ENCODE measurements at regions not wholly inside any gene's neighbourhood (a gene's known extent, or its start where the extent isn't known, plus 50 kb on each side); places are given as distances from the start of the nearest gene placed in this dataset.

DNA sequence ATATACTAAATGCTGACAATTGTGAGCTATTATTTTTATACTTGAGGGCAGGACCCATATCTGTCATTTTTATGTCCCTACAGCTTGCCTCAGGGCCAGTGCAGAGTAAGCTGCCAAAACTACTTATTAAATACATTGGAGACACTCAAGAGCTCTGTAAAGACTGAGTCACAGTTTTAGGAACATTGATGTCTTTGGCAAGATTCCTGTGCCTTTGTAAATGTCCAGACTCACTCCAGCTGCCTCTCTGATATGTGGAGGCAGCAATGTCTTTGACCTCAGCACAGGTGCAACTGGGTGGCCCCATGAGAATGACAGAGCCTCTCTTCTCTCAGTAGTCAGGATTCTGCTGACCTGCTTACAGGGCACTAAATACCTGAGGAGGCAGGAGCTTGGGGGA, 363.2 kb downstream of the OSTF1 start:
- H3K9ac ChIP-seq (ENCODE audit: low read depth, low read length), result no peak overlapping the region
- no peak overlapping the region for H4K91ac ChIP-seq (ENCODE audit: insufficient read depth, low read depth, low read length)
- H3K56ac ChIP-seq (ENCODE audit: extremely low read depth, insufficient read depth, low read length), result no peak overlapping the region
- no peaks in the 10 kb centered on the region for H3K36me3 ChIP-seq (ENCODE audit: control insufficient read depth, insufficient read depth, low read length)
- H3K4ac ChIP-seq (ENCODE audit: low read depth, low read length), result no peak overlapping the region
- ATAC-seq (ENCODE audit: low read depth), result no peak
- H3K27me3 ChIP-seq (ENCODE audit: control insufficient read depth, insufficient read depth, low read length), result no peaks in the 10 kb centered on the region
- H3K18ac ChIP-seq (ENCODE audit: low read depth, low read length), result no peak overlapping the region
- H3K23ac ChIP-seq (ENCODE audit: low read depth, low read length), result no peak overlapping the region
- intact Hi-C loops (cut with micrococcal nuclease) (no loop called here), in situ Hi-C loops (cut with MboI; ENCODE audit: low sequenced_read_pairs) (no loop called here), dilution Hi-C loops (cut with HindIII; ENCODE audit: low sequenced_read_pairs, unreplicated experiment) (no loop called here)
- no TSS peak for BruUV-seq (replicated peaks)
- no peak overlapping the region for H2BK120ac ChIP-seq (ENCODE audit: low read depth, low read length)
- no peak overlapping the region for H4K8ac ChIP-seq (ENCODE audit: low read depth in 2 of 2, low read length in 2 of 2)
- H2AK9ac ChIP-seq (replicated peaks; ENCODE audit: low read depth, low read length, poor library complexity), result no peak overlapping the region
- no peaks in the 10 kb centered on the region for H3K9me1 ChIP-seq (ENCODE audit: insufficient read depth, low read length)
- H2BK5ac ChIP-seq (ENCODE audit: low read depth, low read length, poor library complexity, severe bottlenecking), result no peak overlapping the region
- no peak overlapping the region for H3K27ac ChIP-seq (ENCODE audit: insufficient read depth, low read length)
- H3K14ac ChIP-seq (replicated peaks; ENCODE audit: low read depth, low read length), result no peak overlapping the region
- no peak overlapping the region for H2AK5ac ChIP-seq (ENCODE audit: low read depth, low read length)
- no peak overlapping the region for H2BK15ac ChIP-seq (ENCODE audit: low read depth, low read length)
- POLR2A ChIA-PET (ENCODE audit: unreplicated experiment), result no interaction called here
- H4K5ac ChIP-seq (ENCODE audit: low read depth, low read length), result no peak overlapping the region
- H3K9me3 ChIP-seq (ENCODE audit: control insufficient read depth, insufficient read depth, low read length), result peaks cover 3% of the 10 kb centered on the region; the same call in 1 of the 2 replicates
- H3K4me1 ChIP-seq (ENCODE audit: control insufficient read depth, insufficient read depth, low read length), result no peaks in the 10 kb centered on the region
- H2BK20ac ChIP-seq (ENCODE audit: low read depth, low read length), result no peak overlapping the region
- no peak for DNase-seq
- no peaks in the 10 kb centered on the region for H4K20me1 ChIP-seq (ENCODE audit: insufficient read depth, low read length)
- no peak overlapping the region for H3K4me2 ChIP-seq (ENCODE audit: low read depth, low read length)
- H2AFZ ChIP-seq (replicated peaks; ENCODE audit: low read length, poor library complexity), result no peak overlapping the region
- CTCF ChIA-PET, result no interaction called here
- H3K79me1 ChIP-seq (ENCODE audit: low read depth in 1 of 2, low read length in 2 of 2), result no peaks in the 10 kb centered on the region
- no peak for TF ChIP-seq POLR2A (IDR thresholded peaks at IDR 0.05; ENCODE audit: low read depth, low read length)
- no peak for TF ChIP-seq SMC3 (IDR thresholded peaks at IDR 0.05; ENCODE audit: low read depth, low read length)
- no peak for TF ChIP-seq CHD1 (IDR thresholded peaks at IDR 0.05; ENCODE audit: low read depth, low read length)
- TF ChIP-seq, protein P1, sequence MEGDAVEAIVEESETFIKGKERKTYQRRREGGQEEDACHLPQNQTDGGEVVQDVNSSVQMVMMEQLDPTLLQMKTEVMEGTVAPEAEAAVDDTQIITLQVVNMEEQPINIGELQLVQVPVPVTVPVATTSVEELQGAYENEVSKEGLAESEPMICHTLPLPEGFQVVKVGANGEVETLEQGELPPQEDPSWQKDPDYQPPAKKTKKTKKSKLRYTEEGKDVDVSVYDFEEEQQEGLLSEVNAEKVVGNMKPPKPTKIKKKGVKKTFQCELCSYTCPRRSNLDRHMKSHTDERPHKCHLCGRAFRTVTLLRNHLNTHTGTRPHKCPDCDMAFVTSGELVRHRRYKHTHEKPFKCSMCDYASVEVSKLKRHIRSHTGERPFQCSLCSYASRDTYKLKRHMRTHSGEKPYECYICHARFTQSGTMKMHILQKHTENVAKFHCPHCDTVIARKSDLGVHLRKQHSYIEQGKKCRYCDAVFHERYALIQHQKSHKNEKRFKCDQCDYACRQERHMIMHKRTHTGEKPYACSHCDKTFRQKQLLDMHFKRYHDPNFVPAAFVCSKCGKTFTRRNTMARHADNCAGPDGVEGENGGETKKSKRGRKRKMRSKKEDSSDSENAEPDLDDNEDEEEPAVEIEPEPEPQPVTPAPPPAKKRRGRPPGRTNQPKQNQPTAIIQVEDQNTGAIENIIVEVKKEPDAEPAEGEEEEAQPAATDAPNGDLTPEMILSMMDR (conservative IDR thresholded peaks at IDR 0.05; ENCODE audit: low read depth, low read length), result no peak
- TF ChIP-seq RAD21 (IDR thresholded peaks at IDR 0.05; ENCODE audit: low read length), result no peak
- TF ChIP-seq MXI1 (IDR thresholded peaks at IDR 0.05; ENCODE audit: borderline replicate concordance, low read depth, low read length), result no peak
- no peak for TF ChIP-seq RCOR1 (IDR thresholded peaks at IDR 0.05; ENCODE audit: insufficient replicate concordance, low read length)
- TF ChIP-seq BHLHE40 (IDR thresholded peaks at IDR 0.05; ENCODE audit: low read depth, low read length), result no peak
- TF ChIP-seq MAFK (IDR thresholded peaks at IDR 0.05; ENCODE audit: low read depth, low read length), result no peak
- TF ChIP-seq RFX5 (IDR thresholded peaks at IDR 0.05; ENCODE audit: low read depth, low read length), result no peak
- TF ChIP-seq, protein P2, sequence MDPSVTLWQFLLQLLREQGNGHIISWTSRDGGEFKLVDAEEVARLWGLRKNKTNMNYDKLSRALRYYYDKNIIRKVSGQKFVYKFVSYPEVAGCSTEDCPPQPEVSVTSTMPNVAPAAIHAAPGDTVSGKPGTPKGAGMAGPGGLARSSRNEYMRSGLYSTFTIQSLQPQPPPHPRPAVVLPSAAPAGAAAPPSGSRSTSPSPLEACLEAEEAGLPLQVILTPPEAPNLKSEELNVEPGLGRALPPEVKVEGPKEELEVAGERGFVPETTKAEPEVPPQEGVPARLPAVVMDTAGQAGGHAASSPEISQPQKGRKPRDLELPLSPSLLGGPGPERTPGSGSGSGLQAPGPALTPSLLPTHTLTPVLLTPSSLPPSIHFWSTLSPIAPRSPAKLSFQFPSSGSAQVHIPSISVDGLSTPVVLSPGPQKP (IDR thresholded peaks at IDR 0.05; ENCODE audit: borderline replicate concordance, low read depth, low read length), result no peak
- no peak for TF ChIP-seq FOS (IDR thresholded peaks at IDR 0.05; ENCODE audit: low read depth, low read length)
- TF ChIP-seq, protein P3, sequence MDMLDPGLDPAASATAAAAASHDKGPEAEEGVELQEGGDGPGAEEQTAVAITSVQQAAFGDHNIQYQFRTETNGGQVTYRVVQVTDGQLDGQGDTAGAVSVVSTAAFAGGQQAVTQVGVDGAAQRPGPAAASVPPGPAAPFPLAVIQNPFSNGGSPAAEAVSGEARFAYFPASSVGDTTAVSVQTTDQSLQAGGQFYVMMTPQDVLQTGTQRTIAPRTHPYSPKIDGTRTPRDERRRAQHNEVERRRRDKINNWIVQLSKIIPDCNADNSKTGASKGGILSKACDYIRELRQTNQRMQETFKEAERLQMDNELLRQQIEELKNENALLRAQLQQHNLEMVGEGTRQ (IDR thresholded peaks at IDR 0.05; ENCODE audit: low read depth, low read length), result no peak
- no peak for TF ChIP-seq NFE2L2 (IDR thresholded peaks at IDR 0.05; ENCODE audit: low read depth, low read length)
- no peak for TF ChIP-seq MAZ (IDR thresholded peaks at IDR 0.05; ENCODE audit: borderline replicate concordance, low read depth, low read length)
- TF ChIP-seq CEBPB (IDR thresholded peaks at IDR 0.05; ENCODE audit: low read depth, low read length), result no peak
- no peak overlapping the region for H3K4me3 ChIP-seq (ENCODE audit: insufficient read depth, low read depth, low read length)
